Duodenal mucosa (tissue), 2 donors: ENCODE measurements at regions not wholly inside any gene's neighbourhood (a gene's known extent, or its start where the extent isn't known, plus 50 kb on each side); places are given as distances from the start of the nearest gene placed in this dataset.

Experiments used
- H3K27ac ChIP-seq: one replicate; pipeline ENCODE4 v1.7.0; 2013; ENCODE audit warnings: low read depth, low read length
- H3K27me3 ChIP-seq, 2 donors: one replicate each; pipeline ENCODE4 v1.7.0; 2013; ENCODE audit warnings: low read length in 2 of 2, control low read depth in 1 of 2; ENCODE audit not compliant: insufficient read depth in 2 of 2, control insufficient read depth in 1 of 2
- H3K36me3 ChIP-seq, 2 donors: one replicate each; pipeline ENCODE4 v1.7.0; 2013; ENCODE audit warnings: low read length in 2 of 2, control low read depth in 1 of 2; ENCODE audit not compliant: insufficient read depth in 2 of 2, control insufficient read depth in 1 of 2
- H3K4me1 ChIP-seq, 2 donors: one replicate each; pipeline ENCODE4 v1.7.0; 2013; ENCODE audit warnings: low read length in 2 of 2, control low read depth in 1 of 2; ENCODE audit not compliant: insufficient read depth in 2 of 2, control insufficient read depth in 1 of 2
- H3K4me3 ChIP-seq, 2 donors: one replicate each; pipeline ENCODE4 v1.7.0; 2013; ENCODE audit warnings: low read length in 2 of 2, low read depth in 1 of 2
- H3K9ac ChIP-seq, 2 donors: one replicate each; pipeline ENCODE4 v1.7.0; 2013; ENCODE audit warnings: low read length in 2 of 2, low read depth in 1 of 2
- H3K9me3 ChIP-seq, 2 donors: one replicate each; pipeline ENCODE4 v1.7.0; 2013; ENCODE audit warnings: low read length in 2 of 2, control low read depth in 1 of 2; ENCODE audit not compliant: control insufficient read depth in 1 of 2

DNA sequence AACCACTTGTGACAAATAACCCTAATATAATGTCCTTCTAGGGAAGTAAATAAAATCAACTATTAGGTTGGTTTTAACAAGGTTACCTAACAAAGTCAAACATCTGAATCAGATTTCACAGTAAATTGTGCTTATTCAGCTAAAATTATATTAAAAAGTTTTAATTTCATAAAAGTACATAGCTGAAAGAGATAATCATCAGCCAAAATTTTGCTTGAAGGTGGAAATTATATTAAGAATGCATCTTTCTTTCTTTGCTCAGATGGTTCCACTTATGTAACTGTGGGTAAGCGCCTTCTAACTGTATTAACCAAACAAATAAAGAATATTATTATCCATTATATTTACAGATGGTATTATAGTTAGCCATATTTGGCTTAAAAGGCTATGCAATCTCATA lies 2840.3 kb upstream of the PCDH20 start:
- Histone ChIP-seq H3K4me3 (no peak overlapping the region), H3K9me3 (peaks cover 13 to 14% of the 10 kb centered on the region in 2 donors), H3K27me3 (no peaks in the 10 kb centered on the region), H3K36me3 (no peaks in the 10 kb centered on the region), H3K9ac (no peak overlapping the region), H3K27ac (no peak overlapping the region), H3K4me1 (no peaks in the 10 kb centered on the region)

DNA sequence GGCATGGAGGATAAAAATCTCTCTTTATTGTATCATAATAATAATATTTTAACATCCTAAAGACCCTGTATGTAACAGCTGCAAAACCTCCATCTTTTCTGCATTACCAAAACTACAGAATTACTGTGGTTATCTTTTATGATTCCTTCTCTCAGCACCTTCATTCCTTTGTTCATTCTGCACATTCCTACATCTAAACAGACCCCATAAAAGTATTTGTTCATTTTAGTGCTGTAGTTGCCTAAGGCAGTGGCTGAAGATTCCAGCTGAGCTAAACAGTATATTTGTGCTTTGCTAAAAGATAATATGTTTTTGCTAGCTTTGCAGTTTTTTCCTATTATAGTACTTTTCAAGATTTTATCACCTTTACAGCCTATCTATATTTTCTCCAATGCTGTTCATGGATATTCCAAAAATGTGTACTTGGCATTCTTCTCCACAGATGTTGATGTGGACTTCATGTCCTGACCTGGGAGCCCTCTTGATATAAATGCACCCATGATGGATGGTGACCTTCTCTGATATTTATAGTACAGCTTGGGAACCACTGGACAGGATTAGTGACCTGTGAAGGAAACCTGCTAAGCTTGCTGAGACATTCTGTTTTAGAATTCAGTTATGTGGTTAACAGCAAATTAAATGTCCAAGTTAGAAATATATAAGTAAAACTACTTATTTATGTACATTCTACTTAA lies 2832.9 kb upstream of the PCDH20 start:
- Histone ChIP-seq H3K4me3 (no peak overlapping the region), H3K27me3 (no peaks in the 10 kb centered on the region), H3K27ac (no peak overlapping the region), H3K9ac (no peak overlapping the region), H3K9me3 (peaks cover 13 to 14% of the 10 kb centered on the region in 2 donors), H3K36me3 (no peaks in the 10 kb centered on the region), H3K4me1 (no peaks in the 10 kb centered on the region)

DNA sequence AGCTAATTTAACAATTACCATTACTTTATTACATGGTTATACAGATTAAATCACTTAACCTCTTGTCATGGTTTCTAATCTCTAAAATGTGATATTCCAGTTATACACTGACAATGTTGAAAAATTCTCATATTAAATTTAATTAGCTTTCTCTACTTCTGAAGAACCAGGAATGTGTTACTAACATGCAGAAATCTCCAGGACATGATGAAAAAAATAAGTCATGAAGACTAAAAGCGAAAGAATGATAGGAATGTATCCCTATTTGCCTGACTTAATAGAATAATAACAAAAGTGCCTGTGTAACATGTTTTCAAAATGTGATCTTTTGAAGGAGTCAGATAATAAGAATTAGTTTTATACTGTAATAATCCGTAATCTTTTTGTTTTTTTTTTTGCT lies 2823.7 kb upstream of the PCDH20 start:
- no peak overlapping the region for H3K9ac ChIP-seq
- no peak overlapping the region for H3K27ac ChIP-seq
- H3K27me3 ChIP-seq, result no peaks in the 10 kb centered on the region
- no peaks in the 10 kb centered on the region for H3K4me1 ChIP-seq
- no peak overlapping the region for H3K4me3 ChIP-seq
- peaks cover 2 to 6% of the 10 kb centered on the region in 2 donors for H3K9me3 ChIP-seq
- no peaks in the 10 kb centered on the region for H3K36me3 ChIP-seq

DNA sequence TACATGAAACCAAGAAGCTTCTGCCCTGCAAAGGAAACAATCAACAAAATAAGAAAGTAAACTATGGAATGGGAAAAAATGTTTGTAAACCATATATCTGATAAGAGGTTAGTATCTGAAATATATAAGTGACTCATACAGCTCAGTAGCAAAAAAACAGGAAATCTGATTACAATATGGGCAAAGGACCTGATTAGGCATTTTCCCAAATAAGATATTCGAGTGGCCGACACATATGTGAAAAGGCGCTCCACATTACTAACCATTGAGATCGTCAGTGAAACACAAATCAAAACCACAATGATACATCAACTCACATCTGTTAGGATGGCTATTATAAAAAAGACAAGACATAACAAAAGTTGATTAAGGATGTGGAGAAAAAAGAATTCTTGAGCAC lies 2818.6 kb upstream of the PCDH20 start:
- Histone ChIP-seq H3K9me3 (peaks cover 0 to 9% of the 10 kb centered on the region in 2 donors), H3K4me3 (no peak overlapping the region), H3K9ac (no peak overlapping the region), H3K27me3 (no peaks in the 10 kb centered on the region), H3K4me1 (no peaks in the 10 kb centered on the region), H3K27ac (no peak overlapping the region), H3K36me3 (no peaks in the 10 kb centered on the region)

DNA sequence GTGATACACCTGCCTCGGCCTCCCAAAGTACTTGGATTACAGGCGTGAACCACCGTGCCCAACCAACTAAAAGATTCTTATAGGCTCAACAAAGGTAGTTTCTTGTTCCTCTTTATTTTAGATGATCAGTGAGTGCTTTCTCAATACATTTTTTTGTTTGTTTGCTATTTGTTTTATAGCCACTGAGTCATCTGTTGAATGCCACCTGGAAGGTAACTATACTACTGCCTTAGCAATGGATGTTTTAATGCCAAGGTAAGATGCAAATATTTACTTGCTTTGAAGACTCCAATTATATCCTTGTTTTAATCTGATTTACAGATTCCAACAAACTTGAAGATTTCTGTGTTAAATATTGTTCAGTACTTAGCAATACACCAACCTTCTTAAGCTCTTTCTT lies 2807.4 kb upstream of the PCDH20 start:
- H3K4me3 ChIP-seq, result no peak overlapping the region
- H3K27me3 ChIP-seq, result no peaks in the 10 kb centered on the region
- no peaks in the 10 kb centered on the region for H3K36me3 ChIP-seq
- peaks cover 9 to 10% of the 10 kb centered on the region in 2 donors for H3K9me3 ChIP-seq
- H3K4me1 ChIP-seq, result no peaks in the 10 kb centered on the region
- H3K9ac ChIP-seq, result no peak overlapping the region
- H3K27ac ChIP-seq, result no peak overlapping the region

DNA sequence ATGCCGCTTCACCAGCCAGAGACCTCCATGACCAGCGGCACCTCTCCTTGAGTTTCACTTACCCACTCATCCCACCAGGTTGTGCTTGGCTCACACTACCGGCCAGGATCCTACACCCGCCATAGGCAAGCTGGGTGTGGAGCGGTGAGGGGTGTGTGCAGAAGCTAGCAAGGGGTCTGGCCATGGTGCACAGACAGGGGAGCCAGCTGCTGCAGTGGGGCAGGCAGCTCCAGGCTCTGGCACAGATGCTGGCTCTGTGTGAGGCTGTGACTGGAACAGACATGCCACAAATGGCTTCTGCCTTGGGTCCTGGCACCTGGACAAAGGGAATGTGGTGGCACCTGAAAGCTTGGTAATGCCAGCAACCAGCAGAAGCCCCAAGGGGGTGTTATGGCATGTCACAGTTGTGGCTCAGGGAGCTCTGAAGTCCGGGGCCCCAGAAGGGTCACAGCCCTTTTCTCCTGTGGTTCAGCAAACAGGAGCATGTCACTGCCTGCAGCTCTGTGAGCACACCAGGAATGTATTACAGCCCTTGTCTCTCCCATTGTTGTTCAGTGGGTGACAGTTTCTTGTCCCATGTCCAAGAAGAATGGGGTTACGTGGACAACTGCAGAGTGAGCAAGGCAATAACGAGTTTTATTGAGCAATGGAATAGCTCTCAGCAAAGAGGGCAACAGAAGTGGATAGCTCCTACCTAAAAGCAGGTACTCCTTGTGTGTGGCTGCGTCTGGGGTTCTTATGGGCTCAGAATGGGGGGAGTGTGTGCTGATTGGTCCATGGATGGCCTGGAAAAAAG lies 2791.0 kb upstream of the PCDH20 start:
- Histone ChIP-seq H3K4me3 (no peak overlapping the region), H3K27me3 (no peaks in the 10 kb centered on the region), H3K4me1 (no peaks in the 10 kb centered on the region), H3K9ac (no peak overlapping the region), H3K27ac (no peak overlapping the region), H3K9me3 (peaks cover 5 to 11% of the 10 kb centered on the region in 2 donors), H3K36me3 (no peaks in the 10 kb centered on the region)

DNA sequence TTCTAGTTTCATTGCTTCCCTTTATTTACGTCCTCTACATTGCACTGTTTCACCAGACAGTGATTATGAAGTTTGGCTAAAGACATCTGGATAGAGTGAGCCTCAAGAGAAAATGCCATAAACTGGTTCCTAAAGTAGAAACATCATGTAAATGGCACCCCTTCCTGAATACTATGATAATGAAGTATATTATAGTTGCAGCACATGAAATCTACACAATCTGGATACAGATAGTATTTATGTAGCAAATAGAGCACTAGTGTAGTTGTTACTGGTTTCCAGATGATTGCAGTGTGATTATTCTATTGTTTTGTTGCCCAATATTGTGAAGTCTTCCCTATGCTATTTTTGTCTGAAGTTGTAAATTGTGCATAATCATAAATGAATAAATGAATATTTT lies 2786.9 kb upstream of the PCDH20 start:
- Histone ChIP-seq H3K9me3 (peaks cover 5 to 11% of the 10 kb centered on the region in 2 donors), H3K36me3 (no peaks in the 10 kb centered on the region), H3K4me3 (no peak overlapping the region), H3K27me3 (no peaks in the 10 kb centered on the region), H3K4me1 (no peaks in the 10 kb centered on the region), H3K9ac (no peak overlapping the region), H3K27ac (no peak overlapping the region)

DNA sequence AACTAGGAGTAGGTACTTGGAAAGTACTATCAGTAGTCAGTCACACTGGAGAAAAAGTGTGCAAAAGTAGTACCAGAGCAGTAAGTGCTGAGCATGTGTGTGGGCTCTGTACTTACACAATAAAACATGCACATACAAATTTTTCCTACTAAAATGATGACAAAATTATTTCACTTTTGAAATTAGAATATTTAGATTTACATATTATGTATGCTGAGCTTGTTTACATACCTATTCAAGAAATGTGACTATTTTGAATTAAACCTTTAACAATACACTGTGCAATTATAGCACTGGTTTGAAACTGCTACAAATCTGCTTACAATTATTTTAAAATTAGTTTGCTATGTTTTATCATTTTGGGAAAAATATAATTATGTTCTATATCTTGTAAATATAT lies 2781.6 kb upstream of the PCDH20 start:
- Histone ChIP-seq H3K36me3 (no peaks in the 10 kb centered on the region), H3K27ac (no peak overlapping the region), H3K4me3 (no peak overlapping the region), H3K9ac (no peak overlapping the region), H3K4me1 (no peaks in the 10 kb centered on the region), H3K27me3 (no peaks in the 10 kb centered on the region), H3K9me3 (no peaks in the 10 kb centered on the region)

DNA sequence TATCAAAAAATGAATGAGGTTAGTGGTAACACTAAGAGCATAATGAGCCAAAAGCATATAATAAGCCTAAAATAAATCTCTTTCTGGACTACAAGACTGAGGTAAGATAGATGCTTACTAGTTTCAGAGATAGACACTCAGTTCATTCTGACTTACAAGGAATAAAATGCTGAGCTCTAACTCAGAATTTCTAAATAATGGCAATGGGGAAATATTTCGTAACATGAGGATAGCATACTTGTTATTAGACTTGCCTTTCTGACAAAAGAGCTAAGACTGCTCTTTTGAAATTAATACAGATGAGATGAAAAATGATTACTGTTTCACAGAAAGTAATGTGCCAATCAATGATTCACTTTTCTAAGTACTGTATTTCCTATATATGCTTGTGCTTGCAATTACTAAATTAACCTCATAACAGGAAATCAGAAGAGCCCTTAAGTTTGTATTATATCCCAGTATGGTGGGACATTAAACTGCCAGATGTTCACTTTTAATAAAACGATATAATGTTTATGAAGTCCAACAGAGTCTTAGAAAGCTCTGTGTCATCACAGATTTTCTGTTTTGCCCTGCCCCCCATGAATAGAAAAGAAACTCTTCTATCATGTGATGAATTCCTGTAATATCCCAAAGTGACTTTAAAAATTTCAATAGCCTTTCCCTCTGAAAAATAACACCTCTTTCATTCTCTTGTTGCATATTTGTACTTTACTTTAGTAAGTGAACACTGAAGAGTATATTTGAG lies 2771.0 kb upstream of the PCDH20 start:
- Histone ChIP-seq H3K27me3 (no peaks in the 10 kb centered on the region), H3K4me3 (no peak overlapping the region), H3K27ac (no peak overlapping the region), H3K36me3 (no peaks in the 10 kb centered on the region), H3K9ac (no peak overlapping the region), H3K9me3 (peaks cover 0 to 2% of the 10 kb centered on the region in 2 donors), H3K4me1 (no peaks in the 10 kb centered on the region)

DNA sequence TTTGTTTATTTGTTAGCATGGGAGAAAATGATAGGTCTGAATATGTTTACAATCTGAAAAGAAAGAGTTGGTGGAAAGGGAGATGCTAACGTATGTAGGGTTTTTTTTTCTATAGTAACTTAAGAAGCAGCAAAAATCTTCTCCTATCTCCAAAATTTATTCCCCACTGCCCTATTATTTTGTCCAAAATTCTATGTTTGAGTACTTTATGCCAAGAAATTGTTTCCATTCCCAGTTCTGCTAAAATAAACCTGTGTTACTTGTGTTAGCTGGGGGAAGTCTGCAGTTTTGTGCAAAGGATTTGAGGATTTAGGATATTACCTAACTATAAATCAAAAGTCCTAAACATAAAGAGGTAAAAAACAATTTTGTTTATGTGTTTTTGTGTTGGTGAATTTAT lies 2770.4 kb upstream of the PCDH20 start:
- H3K36me3 ChIP-seq, result no peaks in the 10 kb centered on the region
- H3K4me3 ChIP-seq, result no peak overlapping the region
- no peak overlapping the region for H3K27ac ChIP-seq
- peaks cover 0 to 2% of the 10 kb centered on the region in 2 donors for H3K9me3 ChIP-seq
- no peaks in the 10 kb centered on the region for H3K27me3 ChIP-seq
- no peak overlapping the region for H3K9ac ChIP-seq
- no peaks in the 10 kb centered on the region for H3K4me1 ChIP-seq
